Fibroblast of mammary gland (primary cell): ENCODE measurements at regions not wholly inside any gene's neighbourhood (a gene's known extent, or its start where the extent isn't known, plus 50 kb on each side); places are given as distances from the start of the nearest gene placed in this dataset.

Source experiments
- DNase-seq: peaks from one replicate; pipeline ENCODE4 v3.0.0-alpha.2; 2010; ENCODE audit warnings: low read depth
- H3K4me3 ChIP-seq: 2 replicates; pipeline ENCODE4 v1.5.1; 2011; ENCODE audit warnings: low read depth, mild to moderate bottlenecking, low read length, moderate library complexity; ENCODE audit not compliant: control insufficient read depth
- TF ChIP-seq, protein P1 (sequence below): conservative IDR thresholded peaks from 2 replicates; pipeline ENCODE4 v1.5.1; 2011; ENCODE audit warnings: low read depth, low read length, inconsistent platforms; ENCODE audit not compliant: control insufficient read depth, insufficient read depth

- TF ChIP-seq, protein P1, sequence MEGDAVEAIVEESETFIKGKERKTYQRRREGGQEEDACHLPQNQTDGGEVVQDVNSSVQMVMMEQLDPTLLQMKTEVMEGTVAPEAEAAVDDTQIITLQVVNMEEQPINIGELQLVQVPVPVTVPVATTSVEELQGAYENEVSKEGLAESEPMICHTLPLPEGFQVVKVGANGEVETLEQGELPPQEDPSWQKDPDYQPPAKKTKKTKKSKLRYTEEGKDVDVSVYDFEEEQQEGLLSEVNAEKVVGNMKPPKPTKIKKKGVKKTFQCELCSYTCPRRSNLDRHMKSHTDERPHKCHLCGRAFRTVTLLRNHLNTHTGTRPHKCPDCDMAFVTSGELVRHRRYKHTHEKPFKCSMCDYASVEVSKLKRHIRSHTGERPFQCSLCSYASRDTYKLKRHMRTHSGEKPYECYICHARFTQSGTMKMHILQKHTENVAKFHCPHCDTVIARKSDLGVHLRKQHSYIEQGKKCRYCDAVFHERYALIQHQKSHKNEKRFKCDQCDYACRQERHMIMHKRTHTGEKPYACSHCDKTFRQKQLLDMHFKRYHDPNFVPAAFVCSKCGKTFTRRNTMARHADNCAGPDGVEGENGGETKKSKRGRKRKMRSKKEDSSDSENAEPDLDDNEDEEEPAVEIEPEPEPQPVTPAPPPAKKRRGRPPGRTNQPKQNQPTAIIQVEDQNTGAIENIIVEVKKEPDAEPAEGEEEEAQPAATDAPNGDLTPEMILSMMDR = no peak
- no peak for DNase-seq
- H3K4me3 ChIP-seq = no peak overlapping the region
These were observed 786.4 kb downstream of the MCTP2 start for GRCh38 chr15:95017666-95018328.

DNA sequence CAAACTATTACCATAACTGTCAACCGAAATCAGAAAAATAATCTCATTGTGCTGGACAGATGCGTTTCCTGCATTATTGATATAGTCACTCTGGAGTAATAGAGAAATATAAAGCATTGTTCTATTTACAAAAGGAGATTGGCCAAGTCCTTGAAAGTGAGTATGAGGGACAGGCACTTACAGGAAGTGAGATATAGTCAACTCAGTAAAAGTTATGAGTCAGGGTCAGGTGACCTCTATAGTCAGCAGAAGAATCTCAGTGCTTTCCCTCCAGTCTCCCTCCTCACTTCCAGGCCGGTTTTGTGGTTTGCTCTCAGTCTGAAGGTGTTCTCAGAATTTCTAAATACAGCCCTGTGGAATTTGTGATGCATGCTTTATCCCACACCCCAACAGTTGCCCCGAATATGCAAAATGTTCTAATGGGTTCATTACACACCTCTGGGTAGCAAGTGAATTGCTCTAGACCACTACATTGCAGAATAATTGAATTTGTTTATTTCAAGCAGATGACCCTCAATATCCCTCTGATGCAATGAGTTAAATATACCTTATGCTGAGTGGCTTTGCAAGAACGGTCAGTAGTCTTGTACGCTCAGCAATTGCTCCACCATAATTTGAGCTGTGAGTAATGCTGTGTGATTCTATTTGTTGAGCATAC, 787.7 kb downstream of the MCTP2 start:
- TF ChIP-seq, protein P1 = no peak
- DNase-seq = peak; percentile 75

DNA sequence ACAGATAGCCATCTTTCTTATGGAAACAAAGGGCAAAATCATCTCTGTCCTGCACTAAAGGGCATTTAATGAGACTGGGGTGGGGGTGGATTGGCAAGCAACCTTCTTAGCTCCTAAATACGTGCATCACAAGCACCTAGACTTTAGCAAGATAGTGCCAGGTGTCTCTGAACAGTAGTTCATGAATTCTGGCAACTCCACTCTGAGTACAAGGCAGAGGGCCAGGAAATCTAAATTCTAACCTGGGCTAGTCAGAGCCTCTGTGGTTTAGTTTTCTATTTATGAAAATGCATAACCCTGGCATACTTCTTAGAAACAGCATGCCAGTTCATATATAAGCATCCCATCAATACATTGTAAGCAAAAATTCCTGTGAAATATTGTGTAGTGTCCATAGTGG, 788.5 kb downstream of the MCTP2 start:
- DNase-seq = no peak
- H3K4me3 ChIP-seq = no peak overlapping the region
- TF ChIP-seq, protein P1 = no peak

More for the DNA sequence above, 787.7 kb downstream of the MCTP2 start:
- H3K4me3 ChIP-seq = no peak overlapping the region

- no peak overlapping the region for H3K4me3 ChIP-seq
- TF ChIP-seq, protein P1 = no peak
- no peak for DNase-seq
These were observed 790.5 kb downstream of the MCTP2 start for GRCh38 chr15:95021816-95022215.

DNA sequence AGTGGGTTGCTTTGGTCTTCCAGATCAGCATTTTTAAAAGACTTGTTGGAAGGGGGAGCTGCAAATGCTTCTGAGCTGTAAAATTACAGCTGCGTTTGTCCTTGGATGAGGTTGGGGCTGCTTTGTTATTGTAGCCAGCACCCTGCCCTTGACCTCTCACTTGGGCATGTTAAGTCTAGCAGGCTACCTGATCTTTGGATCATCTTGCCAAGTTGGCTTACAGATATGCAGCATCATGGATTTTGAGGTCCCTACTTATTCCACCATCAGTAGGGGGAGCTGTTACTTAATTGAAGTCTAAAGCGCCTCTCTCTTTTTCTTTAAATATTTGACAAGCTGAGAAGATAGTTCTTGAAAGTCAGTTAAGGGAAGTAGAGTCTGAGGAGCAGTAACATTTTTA, 793.0 kb downstream of the MCTP2 start:
- DNase-seq = peak; percentile 57

DNA sequence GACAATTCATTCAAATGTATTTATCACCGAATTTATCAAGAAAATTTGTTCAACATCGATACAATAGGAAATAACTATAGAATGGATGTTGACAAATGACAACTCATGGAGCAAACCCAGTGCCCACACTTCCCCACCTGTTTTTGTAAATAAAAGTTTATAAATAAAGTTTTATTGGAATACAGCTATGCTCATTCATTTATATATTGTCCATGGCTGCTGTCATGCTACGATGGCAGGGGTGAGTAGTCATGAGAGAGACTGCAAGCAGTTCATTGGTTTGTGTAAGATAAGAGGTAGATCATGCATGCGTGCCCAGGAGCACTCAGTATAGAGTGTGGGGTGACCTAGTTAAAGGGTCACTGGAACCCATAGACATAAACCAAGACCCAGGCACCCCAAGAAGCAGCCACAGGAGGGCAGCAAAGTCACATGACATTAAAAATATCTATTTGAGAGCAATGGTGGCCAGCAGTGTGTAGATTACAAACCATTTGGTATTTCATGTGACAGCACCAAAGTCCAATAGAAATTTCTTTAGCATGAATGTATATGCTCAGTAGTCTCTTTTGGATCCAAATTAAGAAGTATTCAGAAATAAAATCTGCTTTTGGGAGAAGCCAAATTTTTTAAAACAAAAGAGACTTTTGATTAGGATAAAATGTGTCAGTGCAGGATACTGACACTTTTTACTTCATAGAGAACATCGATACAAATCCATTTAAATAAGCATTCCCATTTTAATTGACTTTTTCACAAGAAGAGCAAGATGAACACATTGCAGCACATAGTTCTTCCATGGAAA, 794.8 kb downstream of the MCTP2 start:
- TF ChIP-seq, protein P1 = peak; percentile 79
- DNase-seq = peak; percentile 69
- no peak overlapping the region for H3K4me3 ChIP-seq

More for the DNA sequence above, 793.0 kb downstream of the MCTP2 start:
- TF ChIP-seq, protein P1 = peak; percentile 57
- no peak overlapping the region for H3K4me3 ChIP-seq
